Heart left ventricle (tissue), 16 donors: ENCODE measurements at regions not wholly inside any gene's neighbourhood (a gene's known extent, or its start where the extent isn't known, plus 50 kb on each side); places are given as distances from the start of the nearest gene placed in this dataset.

Experiments used
- ATAC-seq, 4 donors: fragments of 200-7000 bp; cut with Tn5 transposase; one replicate each; pipeline ENCODE4 v1.9.1; 2020 to 2022; ENCODE audit warnings: moderate library complexity in 4 of 4, mild to moderate bottlenecking in 3 of 4, moderate number of reproducible peaks in 1 of 4
- DNase-seq, 5 donors: peaks; one replicate each; pipeline ENCODE4 v3.0.0-alpha.2; 2020
- H3K27ac ChIP-seq, 12 donors: fragments of 200-600 bp; sonication (generic) in 4 of 12; one replicate each; pipeline versions ENCODE4 v1.5.0 to v1.8.0; 2016 to 2022; ENCODE audit warnings: mild to moderate bottlenecking in 2 of 12
- H3K27me3 ChIP-seq, 9 donors: fragments of 200-600 bp; sonication (generic) in 2 of 9; one replicate each; pipeline versions ENCODE4 v1.5.1 to v1.8.0; 2016 to 2022; ENCODE audit warnings: mild to moderate bottlenecking in 3 of 9
- H3K36me3 ChIP-seq, 9 donors: fragments of 200-600 bp; sonication (generic) in 2 of 9; one replicate each; pipeline versions ENCODE4 v1.5.0 to v1.8.0; 2018 to 2022; ENCODE audit warnings: mild to moderate bottlenecking in 2 of 9
- H3K4me1 ChIP-seq, 12 donors: fragments of 200-600 bp; sonication (generic) in 4 of 12; one replicate each; pipeline versions ENCODE4 v1.5.0 to v1.8.0; 2016 to 2022; ENCODE audit warnings: mild to moderate bottlenecking in 3 of 12
- H3K4me3 ChIP-seq, 12 donors: fragments of 200-600 bp; sonication (generic) in 4 of 12; one replicate each; pipeline versions ENCODE4 v1.5.0 to v1.8.0; 2017 to 2022; ENCODE audit warnings: mild to moderate bottlenecking in 9 of 12, moderate library complexity in 4 of 12
- H3K9me3 ChIP-seq, 12 donors: fragments of 200-600 bp; sonication (generic) in 4 of 12; one replicate each; pipeline versions ENCODE4 v1.5.0 to v1.8.0; 2016 to 2022; ENCODE audit warnings: mild to moderate bottlenecking in 1 of 12
- CTCF ChIP-seq, 12 donors: fragments of 200-600 bp; sonication (generic) in 4 of 12; IDR thresholded peaks; one replicate each; pipeline versions ENCODE4 v1.5.0 to v1.8.0; 2018 to 2022; ENCODE audit warnings: antibody characterized with exemption in 12 of 12, mild to moderate bottlenecking in 5 of 12
- POLR2A ChIP-seq, 2 donors: fragments of 450-650 bp; IDR thresholded peaks; one replicate each; pipeline ENCODE4 v1.6.1; 2017; ENCODE audit warnings: antibody characterized with exemption in 2 of 2, mild to moderate bottlenecking in 2 of 2, moderate library complexity in 2 of 2
- WGBS, 4 donors: extraction: QIAGEN DNeasy Blood & Tissue Kit in 2 of 4; methylation state at CpG; one replicate each; pipeline versions ENCODE4 v1.1.5 to v1.1.7; 2013 to 2018; 5-methylcytosine and 5-hydroxymethylcytosine counted together
- intact Hi-C, 10 donors: fragments of 100-400 bp; cut with DNase I; formaldehyde crosslinking; loops; one replicate each; pipeline versions ENCODE4 v1.11.1 to v1.14.2; 2022
- donor health status: ischemic (EF 13 %, LVEDD 7.1; RV severe dilation, severe dysfunction).
- donor health status: healthy with polysubstance abuse.
- donor health status: DM: no; HTN: yes; CAD: no.
- donor health status: DM: no; HTN: no; CAD: no.
- donor health status: ischemic (EF 25% LVEDD 6.9; RV normal size, moderate dysfunction).
- donor health status: ischemic (EF 25% LVEDD 5.7; RV mildly dilated, moderate dysfunction).
- donor health status: healthy.
- donor health status: DM: yes; HTN: yes; CAD: no.
- donor health status: ischemic (EF 35%, LVEDD 5.7; RV mildly dilated, moderate dysfunction).
- donor health status: nonischemic (EF 11% LVEDD 7.7; RV severe dilation, severe dysfunction).
- donor health status: DM: yes; HTN: yes; CAD: no.
- donor health status: PGD.
- donor health status: ischemic (EF 29% LVEDD 5.4; RV normal size, mild dysfunction).
- donor health status: nonischemic (EF 23%, LVEDD 6.1; RV moderate dilation, normal function).

GRCh38 chr14:35236806-35237205 lies 55.4 kb upstream of the PSMA6 start:
- ATAC-seq (no peak), DNase-seq (no peak)
- Histone ChIP-seq H3K36me3 (peaks cover 0 to 3% (median 0%) of the 10 kb centered on the region in 9 donors), H3K4me1 (peaks cover 0 to 30% (median 0%) of the 10 kb centered on the region in 12 donors), H3K9me3 (no peaks in the 10 kb centered on the region), H3K4me3 (no peak overlapping the region), H3K27ac (no peak overlapping the region), H3K27me3 (no peaks in the 10 kb centered on the region)
- WGBS, 4 donors, result 79 to 87% (median 82%) methylated on average over 2 of the region's 2 CpGs
- intact Hi-C loops, result loop anchor here in 1 of 10 donors (10.0 kb wide), 1 partner anchor 48 kb away; no protein-coding TSS in a partner anchor
- TF ChIP-seq CTCF (IDR thresholded peaks at IDR 0.05), result no peak
- TF ChIP-seq POLR2A (IDR thresholded peaks at IDR 0.05), result no peak

GRCh38 chr14:35240231-35240630 lies 52.0 kb upstream of the PSMA6 start:
- 78 to 88% (median 86%) methylated on average over 2 of the region's 2 CpGs for WGBS, 4 donors
- Histone ChIP-seq H3K4me3 (no peak overlapping the region), H3K9me3 (no peaks in the 10 kb centered on the region), H3K36me3 (peaks cover 0 to 3% (median 0%) of the 10 kb centered on the region in 9 donors), H3K4me1 (no peaks in the 10 kb centered on the region), H3K27me3 (no peaks in the 10 kb centered on the region), H3K27ac (no peak overlapping the region)
- ATAC-seq (no peak), DNase-seq (no peak)
- TF ChIP-seq POLR2A (IDR thresholded peaks at IDR 0.05) (no peak), CTCF (IDR thresholded peaks at IDR 0.05) (no peak)
- intact Hi-C loops, result no loop called here
